Natural killer cell (primary cell): ENCODE measurements at regions not wholly inside any gene's neighbourhood (a gene's known extent, or its start where the extent isn't known, plus 50 kb on each side); places are given as distances from the start of the nearest gene placed in this dataset.

Experiments
- ATAC-seq, 3 donors: fragments of 150-1000 bp in 2 of 3; fragments of 200-7000 bp in 1 of 3; cut with Tn5 transposase; 1 replicate in 1 of 3; 2 replicates in 2 of 3; pipeline ENCODE4 v1.10.0; 2021; ENCODE audit warnings: mild to moderate bottlenecking in 2 of 3, moderate library complexity in 2 of 3
- DNase-seq, 2 donors: peaks; one replicate each; pipeline versions ENCODE4 v3.0.0 to v3.0.0-alpha.2; 2013 to 2021; ENCODE audit warnings: mixed read lengths in 1 of 2
- H3K27ac ChIP-seq: one replicate; pipeline ENCODE4 v1.5.1; 2013; ENCODE audit warnings: mild to moderate bottlenecking, low read length
- H3K27me3 ChIP-seq: one replicate; pipeline ENCODE4 v1.6.1; 2013; ENCODE audit warnings: low read length; ENCODE audit not compliant: control insufficient read depth, insufficient read depth
- H3K36me3 ChIP-seq: one replicate; pipeline ENCODE4 v1.6.1; 2013; ENCODE audit warnings: low read length; ENCODE audit not compliant: control insufficient read depth, insufficient read depth
- H3K4me1 ChIP-seq: one replicate; pipeline ENCODE4 v1.6.1; 2013; ENCODE audit warnings: low read length; ENCODE audit not compliant: control insufficient read depth, insufficient read depth
- H3K4me3 ChIP-seq: one replicate; pipeline ENCODE4 v1.5.1; 2013; ENCODE audit warnings: low read length
- H3K9me3 ChIP-seq: one replicate; pipeline ENCODE4 v1.6.1; 2013; ENCODE audit warnings: low read length; ENCODE audit not compliant: control insufficient read depth, insufficient read depth
- H3K27ac Mint-ChIP-seq, 2 donors: one replicate each; pipeline ENCODE4 v1.8.0; 2022; ENCODE audit warnings: mild to moderate bottlenecking in 2 of 2, mixed read lengths in 2 of 2, moderate library complexity in 1 of 2
- H3K27me3 Mint-ChIP-seq, 2 donors: one replicate each; pipeline ENCODE4 v1.8.0; 2022; ENCODE audit warnings: low read depth in 2 of 2, mixed read lengths in 2 of 2
- H3K36me3 Mint-ChIP-seq: one replicate; pipeline ENCODE4 v1.8.0; 2022; ENCODE audit warnings: mixed read lengths
- H3K4me1 Mint-ChIP-seq, 2 donors: one replicate each; pipeline ENCODE4 v1.8.0; 2022; ENCODE audit warnings: mixed read lengths in 2 of 2
- H3K4me3 Mint-ChIP-seq: one replicate; pipeline ENCODE4 v1.8.0; 2022; ENCODE audit warnings: mild to moderate bottlenecking, moderate library complexity, mixed read lengths
- H3K9me3 Mint-ChIP-seq, 2 donors: one replicate each; pipeline ENCODE4 v1.8.0; 2022; ENCODE audit warnings: mixed read lengths in 2 of 2
- WGBS: methylation state at CpG from one replicate; pipeline ENCODE4 v1.1.7; 2013; ENCODE audit warnings: missing lambda C conversion rate; ENCODE audit not compliant: insufficient coverage; 5-methylcytosine and 5-hydroxymethylcytosine counted together
- intact Hi-C: fragments of 100-400 bp; cut with micrococcal nuclease; formaldehyde crosslinking; loops from one replicate; pipeline ENCODE4 v1.14.2; 2022
- TF ChIP-seq, protein P1 (sequence below): fragments of 200-600 bp; IDR thresholded peaks from one replicate; pipeline ENCODE4 v1.8.0; 2022; ENCODE audit warnings: antibody characterized with exemption

DNA sequence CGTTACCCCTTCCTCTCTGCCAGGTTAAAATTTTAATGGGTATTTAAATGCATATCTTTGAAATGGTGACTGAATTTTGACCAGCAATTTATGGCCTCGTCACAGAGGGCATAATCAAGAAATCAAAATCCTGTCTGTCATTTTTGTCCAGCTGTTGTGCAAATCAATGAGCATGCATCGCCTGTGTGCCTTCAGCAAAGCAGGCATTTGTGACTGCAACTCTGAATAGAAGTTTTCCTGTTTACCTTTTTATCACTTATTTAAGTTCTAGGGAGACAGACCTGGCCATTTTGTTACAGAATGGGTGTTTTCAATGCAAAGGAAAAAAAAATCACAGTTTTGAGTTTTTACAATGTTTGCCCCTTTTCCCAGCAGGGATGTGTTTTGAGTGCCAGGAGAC lies 107.4 kb downstream of the PPM1A start:
- Mint-ChIP-seq H3K27me3 (peaks cover 12 to 18% of the 10 kb centered on the region in 2 donors), H3K4me3 (no peak overlapping the region), H3K36me3 (no peaks in the 10 kb centered on the region), H3K27ac (no peak overlapping the region), H3K4me1 (no peaks in the 10 kb centered on the region), H3K9me3 (no peaks in the 10 kb centered on the region)
- ATAC-seq (no peak), DNase-seq (no peak)
- H3K9me3 ChIP-seq = no peaks in the 10 kb centered on the region
- TF ChIP-seq, protein P1, sequence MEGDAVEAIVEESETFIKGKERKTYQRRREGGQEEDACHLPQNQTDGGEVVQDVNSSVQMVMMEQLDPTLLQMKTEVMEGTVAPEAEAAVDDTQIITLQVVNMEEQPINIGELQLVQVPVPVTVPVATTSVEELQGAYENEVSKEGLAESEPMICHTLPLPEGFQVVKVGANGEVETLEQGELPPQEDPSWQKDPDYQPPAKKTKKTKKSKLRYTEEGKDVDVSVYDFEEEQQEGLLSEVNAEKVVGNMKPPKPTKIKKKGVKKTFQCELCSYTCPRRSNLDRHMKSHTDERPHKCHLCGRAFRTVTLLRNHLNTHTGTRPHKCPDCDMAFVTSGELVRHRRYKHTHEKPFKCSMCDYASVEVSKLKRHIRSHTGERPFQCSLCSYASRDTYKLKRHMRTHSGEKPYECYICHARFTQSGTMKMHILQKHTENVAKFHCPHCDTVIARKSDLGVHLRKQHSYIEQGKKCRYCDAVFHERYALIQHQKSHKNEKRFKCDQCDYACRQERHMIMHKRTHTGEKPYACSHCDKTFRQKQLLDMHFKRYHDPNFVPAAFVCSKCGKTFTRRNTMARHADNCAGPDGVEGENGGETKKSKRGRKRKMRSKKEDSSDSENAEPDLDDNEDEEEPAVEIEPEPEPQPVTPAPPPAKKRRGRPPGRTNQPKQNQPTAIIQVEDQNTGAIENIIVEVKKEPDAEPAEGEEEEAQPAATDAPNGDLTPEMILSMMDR = no peak
- H3K27ac ChIP-seq = no peak overlapping the region
- WGBS = 83% methylated on average over 3 of the region's 3 CpGs
- no peaks in the 10 kb centered on the region for H3K27me3 ChIP-seq
- H3K4me3 ChIP-seq = no peak overlapping the region
- intact Hi-C loops = no loop called here
- no peaks in the 10 kb centered on the region for H3K4me1 ChIP-seq
- H3K36me3 ChIP-seq = no peaks in the 10 kb centered on the region

DNA sequence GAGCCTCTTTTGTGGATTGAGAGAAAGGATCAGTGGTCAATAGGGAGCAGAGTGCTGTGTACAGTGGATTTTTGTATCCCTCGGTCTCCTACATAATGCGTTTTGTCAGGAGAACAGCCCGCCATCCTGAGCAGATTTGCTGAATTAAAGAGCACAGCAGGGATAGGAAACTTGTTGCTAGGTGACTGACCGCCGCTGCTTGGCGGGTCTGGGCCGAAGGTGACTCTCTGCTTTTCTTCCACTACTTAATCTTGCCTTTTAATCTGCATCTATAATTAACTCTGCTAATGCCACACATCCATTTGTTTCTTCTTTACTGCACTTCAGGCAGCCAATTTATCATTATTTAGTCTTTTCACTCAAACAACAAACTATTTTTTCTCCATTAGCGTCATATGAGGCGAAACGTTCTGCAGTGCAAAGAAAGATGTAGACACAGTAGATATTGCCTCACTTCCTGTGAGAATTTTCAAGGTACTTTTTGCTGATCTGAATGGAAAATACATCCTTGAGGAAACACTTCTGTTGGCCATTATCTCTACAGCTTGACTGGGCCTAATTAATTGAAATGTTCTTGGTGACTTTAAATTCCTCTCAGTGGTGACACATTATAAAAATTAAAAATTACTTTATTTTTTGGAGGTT lies 108.0 kb downstream of the PPM1A start:
- no peaks in the 10 kb centered on the region for H3K27me3 ChIP-seq
- H3K4me3 ChIP-seq = no peak overlapping the region
- H3K9me3 Mint-ChIP-seq = no peaks in the 10 kb centered on the region
- no peak for ATAC-seq
- 84% methylated on average over 10 of the region's 10 CpGs for WGBS
- no peak for DNase-seq
- H3K36me3 Mint-ChIP-seq = no peaks in the 10 kb centered on the region
- peaks cover 9 to 12% of the 10 kb centered on the region in 2 donors for H3K27me3 Mint-ChIP-seq
- no peaks in the 10 kb centered on the region for H3K4me1 ChIP-seq
- no peaks in the 10 kb centered on the region for H3K36me3 ChIP-seq
- TF ChIP-seq, protein P1 = no peak
- no peak overlapping the region for H3K4me3 Mint-ChIP-seq
- H3K9me3 ChIP-seq = no peaks in the 10 kb centered on the region
- intact Hi-C loops = no loop called here
- H3K4me1 Mint-ChIP-seq = no peaks in the 10 kb centered on the region
- H3K27ac Mint-ChIP-seq = no peak overlapping the region
- no peak overlapping the region for H3K27ac ChIP-seq

GRCh38 chr14:60357551-60358149 lies 108.6 kb downstream of the PPM1A start:
- H3K36me3 ChIP-seq = no peaks in the 10 kb centered on the region
- 98% methylated on average over 3 of the region's 3 CpGs for WGBS

More at GRCh38 chr14:60357551-60358149, 108.6 kb downstream of the PPM1A start:
- Histone ChIP-seq H3K27ac (no peak overlapping the region), H3K9me3 (no peaks in the 10 kb centered on the region), H3K27me3 (no peaks in the 10 kb centered on the region), H3K4me3 (no peak overlapping the region), H3K4me1 (no peaks in the 10 kb centered on the region)
- Mint-ChIP-seq H3K27me3 (peaks cover 9 to 11% of the 10 kb centered on the region in 2 donors), H3K9me3 (no peaks in the 10 kb centered on the region), H3K4me1 (no peaks in the 10 kb centered on the region), H3K36me3 (no peaks in the 10 kb centered on the region), H3K4me3 (no peak overlapping the region), H3K27ac (no peak overlapping the region)
- ATAC-seq = no peak
- DNase-seq = no peak
- TF ChIP-seq, protein P1 = no peak
- intact Hi-C loops = no loop called here
